ENCODE measurements at regions not wholly inside any gene's neighbourhood (a gene's known extent, or its start where the extent isn't known, plus 50 kb on each side); places are given as distances from the start of the nearest gene placed in this dataset.

DNA sequence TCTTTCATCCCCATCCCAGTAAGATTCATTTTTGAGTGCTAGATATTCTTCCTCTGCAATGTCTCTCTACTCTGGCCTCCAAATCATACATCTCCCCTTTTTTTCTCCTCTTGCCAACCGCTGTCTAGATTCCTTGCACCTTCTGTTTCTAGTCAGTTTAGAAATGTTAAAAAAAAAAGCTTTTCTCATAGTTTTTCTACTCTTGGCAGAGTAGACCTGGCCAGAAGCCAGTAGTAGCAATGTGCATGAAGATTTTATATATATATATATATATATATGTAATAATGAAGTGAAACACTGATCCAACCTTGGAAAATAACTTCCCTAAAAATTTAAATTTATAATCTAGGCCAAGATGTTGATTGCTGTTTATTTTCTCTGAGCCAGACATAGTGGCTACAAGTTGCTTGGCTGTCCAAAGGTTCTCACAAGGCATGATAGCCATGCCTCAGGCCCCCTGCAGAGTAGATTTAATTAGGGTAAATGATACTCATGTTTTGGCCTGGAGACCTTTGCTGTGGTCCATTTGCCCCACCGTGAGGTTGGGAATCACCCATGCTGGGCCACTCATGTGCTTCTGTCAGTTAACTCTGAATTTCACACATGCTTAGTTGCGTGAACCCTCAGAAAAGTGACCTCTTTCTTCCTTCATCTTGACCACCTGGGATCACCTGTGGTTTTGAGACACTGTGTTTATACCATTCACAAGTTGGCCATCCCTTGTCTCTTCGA is 103.4 kb upstream of the KCNE2 start:
- Histone ChIP-seq H3K23ac (ENCODE audit: low read length) (no peak overlapping the region), H4K5ac (ENCODE audit: low read length) (no peak overlapping the region), H2AK5ac (ENCODE audit: low read length) (no peak overlapping the region), H3K56ac (ENCODE audit: low read length) (no peak overlapping the region), H3K27ac (ENCODE audit: low read depth, low read length) (no peak overlapping the region), H3K4me1 (ENCODE audit: control insufficient read depth, low read depth, low read length) (no peaks in the 10 kb centered on the region), H4K8ac (ENCODE audit: low read depth, low read length) (no peak overlapping the region), H3K79me1 (ENCODE audit: low read length) (no peaks in the 10 kb centered on the region), H2BK15ac (replicated peaks; ENCODE audit: low read depth) (no peak overlapping the region), H2BK5ac (ENCODE audit: low read length) (no peak overlapping the region), H3K4me2 (ENCODE audit: low read length) (no peak overlapping the region), H3K4ac (ENCODE audit: low read depth, low read length) (no peak overlapping the region), H2BK120ac (ENCODE audit: low read depth, low read length) (no peak overlapping the region), H3K27me3 (ENCODE audit: insufficient read depth, low read length, poor library complexity) (no peaks in the 10 kb centered on the region), H3K79me2 (ENCODE audit: control insufficient read depth, insufficient read depth, low read length) (no peaks in the 10 kb centered on the region), H3K4me3 (ENCODE audit: low read length) (no peak overlapping the region), H3K18ac (ENCODE audit: low read length) (no peak overlapping the region), H3K9ac (ENCODE audit: low read length) (no peak overlapping the region), H3K36me3 (ENCODE audit: control insufficient read depth, insufficient read depth, low read length) (no peaks in the 10 kb centered on the region)
- no CpG with 5 or more reads among the region's 4 CpGs for WGBS (ENCODE audit: extremely low coverage, insufficient coverage, low lambda C conversion rate)
- no peak for DNase-seq

DNA sequence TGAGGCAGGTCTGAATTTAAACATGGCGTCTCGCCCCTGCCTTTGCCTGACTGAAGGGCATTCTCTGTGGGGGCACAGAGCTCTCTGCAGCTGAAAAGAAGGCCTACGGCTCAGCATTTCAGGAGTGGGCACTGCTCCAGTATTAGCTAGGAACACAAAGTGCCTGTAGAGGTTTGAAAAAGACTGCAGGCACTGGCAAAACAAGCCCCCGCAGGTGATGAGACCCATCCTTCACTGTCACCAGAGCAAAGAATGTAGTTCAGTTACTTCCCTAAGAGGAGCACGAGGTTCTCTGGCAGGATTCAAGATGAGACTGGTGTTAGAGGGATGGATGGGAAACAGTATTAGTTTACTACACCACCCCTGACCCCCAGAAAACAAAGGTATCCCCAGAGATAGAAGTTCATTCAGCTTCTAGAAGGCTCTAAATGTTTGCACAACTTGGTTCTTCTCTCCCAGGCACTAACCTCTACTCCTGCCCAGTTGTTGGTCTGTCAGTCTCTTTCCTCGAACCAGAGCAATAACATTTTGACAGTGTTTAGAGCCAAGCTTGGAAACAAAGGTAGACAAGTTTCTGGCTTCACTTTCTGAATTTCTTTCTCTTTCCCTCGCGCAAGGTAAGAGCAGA is 101.9 kb upstream of the KCNE2 start:
- Histone ChIP-seq H3K4me3 (ENCODE audit: low read length) (no peak overlapping the region), H3K4ac (ENCODE audit: low read depth, low read length) (no peak overlapping the region), H3K79me2 (ENCODE audit: control insufficient read depth, insufficient read depth, low read length) (no peaks in the 10 kb centered on the region), H3K79me1 (ENCODE audit: low read length) (no peaks in the 10 kb centered on the region), H3K56ac (ENCODE audit: low read length) (no peak overlapping the region), H3K23ac (ENCODE audit: low read length) (no peak overlapping the region), H3K9ac (ENCODE audit: low read length) (no peak overlapping the region), H2AK5ac (ENCODE audit: low read length) (no peak overlapping the region), H2BK5ac (ENCODE audit: low read length) (no peak overlapping the region), H3K4me2 (ENCODE audit: low read length) (no peak overlapping the region), H3K27ac (ENCODE audit: low read depth, low read length) (no peak overlapping the region), H2BK120ac (ENCODE audit: low read depth, low read length) (no peak overlapping the region), H3K18ac (ENCODE audit: low read length) (no peak overlapping the region), H4K5ac (ENCODE audit: low read length) (no peak overlapping the region), H3K27me3 (ENCODE audit: insufficient read depth, low read length, poor library complexity) (no peaks in the 10 kb centered on the region), H3K4me1 (ENCODE audit: control insufficient read depth, low read depth, low read length) (no peaks in the 10 kb centered on the region), H3K36me3 (ENCODE audit: control insufficient read depth, insufficient read depth, low read length) (no peaks in the 10 kb centered on the region), H2BK15ac (replicated peaks; ENCODE audit: low read depth) (no peak overlapping the region), H4K8ac (ENCODE audit: low read depth, low read length) (no peak overlapping the region)
- no peak for DNase-seq
- no CpG with 5 or more reads among the region's 8 CpGs for WGBS (ENCODE audit: extremely low coverage, insufficient coverage, low lambda C conversion rate)

DNA sequence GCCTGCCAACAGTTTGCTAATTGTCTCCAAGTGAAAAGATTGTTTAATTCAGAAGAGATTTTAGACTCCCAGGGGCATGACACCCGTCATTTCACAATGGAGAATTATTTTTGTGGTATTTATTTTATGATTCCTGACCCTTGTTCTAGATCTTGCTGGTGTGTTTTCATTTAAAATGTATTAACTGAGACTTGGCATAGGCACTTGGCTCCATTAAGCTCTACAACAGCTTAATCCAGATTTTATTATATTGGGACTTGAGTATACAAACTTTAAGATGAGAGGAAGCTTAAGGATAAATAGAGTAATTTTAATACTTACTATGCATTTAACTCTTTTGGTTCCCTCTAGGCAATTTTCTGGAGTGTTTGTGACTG is 101.3 kb upstream of the KCNE2 start:
- no peaks in the 10 kb centered on the region for H3K27me3 ChIP-seq (ENCODE audit: insufficient read depth, low read length, poor library complexity)
- no peak overlapping the region for H3K4me2 ChIP-seq (ENCODE audit: low read length)
- H3K4me1 ChIP-seq (ENCODE audit: control insufficient read depth, low read depth, low read length), result no peaks in the 10 kb centered on the region
- H2BK15ac ChIP-seq (replicated peaks; ENCODE audit: low read depth), result no peak overlapping the region
- H3K79me2 ChIP-seq (ENCODE audit: control insufficient read depth, insufficient read depth, low read length), result no peaks in the 10 kb centered on the region
- no peaks in the 10 kb centered on the region for H3K36me3 ChIP-seq (ENCODE audit: control insufficient read depth, insufficient read depth, low read length)
- H3K4ac ChIP-seq (ENCODE audit: low read depth, low read length), result no peak overlapping the region
- no peak overlapping the region for H2BK5ac ChIP-seq (ENCODE audit: low read length)
- no peak overlapping the region for H4K8ac ChIP-seq (ENCODE audit: low read depth, low read length)
- no CpG with 5 or more reads among the region's 1 CpG for WGBS (ENCODE audit: extremely low coverage, insufficient coverage, low lambda C conversion rate)
- no peak overlapping the region for H3K23ac ChIP-seq (ENCODE audit: low read length)
- no peaks in the 10 kb centered on the region for H3K79me1 ChIP-seq (ENCODE audit: low read length)
- H3K56ac ChIP-seq (ENCODE audit: low read length), result no peak overlapping the region
- no peak for DNase-seq
- H3K27ac ChIP-seq (ENCODE audit: low read depth, low read length), result no peak overlapping the region
- H2BK120ac ChIP-seq (ENCODE audit: low read depth, low read length), result no peak overlapping the region
- no peak overlapping the region for H3K9ac ChIP-seq (ENCODE audit: low read length)
- no peak overlapping the region for H4K5ac ChIP-seq (ENCODE audit: low read length)
- H3K18ac ChIP-seq (ENCODE audit: low read length), result no peak overlapping the region
- no peak overlapping the region for H3K4me3 ChIP-seq (ENCODE audit: low read length)
- no peak overlapping the region for H2AK5ac ChIP-seq (ENCODE audit: low read length)

DNA sequence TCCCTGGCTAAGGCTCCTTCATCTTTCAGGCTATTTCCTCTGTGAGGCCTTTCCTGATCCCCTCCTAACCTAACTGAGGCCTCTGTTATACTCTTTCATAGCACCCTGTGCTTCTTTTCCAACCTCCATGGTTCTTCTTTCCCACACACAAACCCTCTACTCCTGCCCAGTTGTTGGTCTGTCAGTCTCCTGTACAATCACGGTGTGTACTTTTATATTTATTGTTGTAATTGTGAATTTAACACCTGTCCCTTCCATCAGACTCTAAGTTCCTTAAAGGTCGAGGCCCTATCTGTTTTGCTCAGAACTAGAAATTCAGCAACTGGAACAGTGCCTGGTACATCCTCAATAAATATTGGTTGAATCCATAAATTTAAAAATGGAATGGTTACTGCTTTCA is 100.2 kb upstream of the KCNE2 start:
- no peaks in the 10 kb centered on the region for H3K79me1 ChIP-seq (ENCODE audit: low read length)
- H3K27ac ChIP-seq (ENCODE audit: low read depth, low read length), result no peak overlapping the region
- H2BK15ac ChIP-seq (replicated peaks; ENCODE audit: low read depth), result no peak overlapping the region
- H3K56ac ChIP-seq (ENCODE audit: low read length), result no peak overlapping the region
- no peak for DNase-seq
- no peaks in the 10 kb centered on the region for H3K4me1 ChIP-seq (ENCODE audit: control insufficient read depth, low read depth, low read length)
- H4K5ac ChIP-seq (ENCODE audit: low read length), result no peak overlapping the region
- no peaks in the 10 kb centered on the region for H3K27me3 ChIP-seq (ENCODE audit: insufficient read depth, low read length, poor library complexity)
- no peaks in the 10 kb centered on the region for H3K36me3 ChIP-seq (ENCODE audit: control insufficient read depth, insufficient read depth, low read length)
- H2BK5ac ChIP-seq (ENCODE audit: low read length), result no peak overlapping the region
- WGBS (ENCODE audit: extremely low coverage, insufficient coverage, low lambda C conversion rate), result no CpG with 5 or more reads among the region's 2 CpGs
- H3K23ac ChIP-seq (ENCODE audit: low read length), result no peak overlapping the region
- H2AK5ac ChIP-seq (ENCODE audit: low read length), result no peak overlapping the region
- no peak overlapping the region for H2BK120ac ChIP-seq (ENCODE audit: low read depth, low read length)
- no peak overlapping the region for H3K18ac ChIP-seq (ENCODE audit: low read length)
- H3K9ac ChIP-seq (ENCODE audit: low read length), result no peak overlapping the region
- H3K4me3 ChIP-seq (ENCODE audit: low read length), result no peak overlapping the region
- no peaks in the 10 kb centered on the region for H3K79me2 ChIP-seq (ENCODE audit: control insufficient read depth, insufficient read depth, low read length)
- H3K4ac ChIP-seq (ENCODE audit: low read depth, low read length), result no peak overlapping the region
- no peak overlapping the region for H4K8ac ChIP-seq (ENCODE audit: low read depth, low read length)
- H3K4me2 ChIP-seq (ENCODE audit: low read length), result no peak overlapping the region

DNA sequence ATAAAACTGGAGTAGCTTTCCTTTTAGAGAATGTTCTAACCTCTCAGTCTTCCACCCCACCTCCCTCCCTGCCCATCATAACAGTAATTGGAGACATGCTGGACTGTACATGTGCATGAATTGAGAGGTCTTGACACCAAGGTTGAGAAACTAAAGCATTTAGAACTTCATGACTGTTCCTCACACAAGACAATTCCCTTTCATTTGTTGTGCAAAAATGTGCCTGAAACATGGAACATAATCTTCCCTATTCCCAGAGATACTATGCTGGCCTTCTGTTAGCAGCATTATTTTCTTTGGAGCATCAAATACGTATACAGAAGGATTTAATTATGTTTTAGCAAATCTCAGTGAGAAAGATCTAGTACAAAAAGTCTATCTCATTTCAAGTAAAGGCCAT is 97.5 kb upstream of the KCNE2 start:
- H3K4ac ChIP-seq (ENCODE audit: low read depth, low read length), result no peak overlapping the region
- no peak overlapping the region for H3K23ac ChIP-seq (ENCODE audit: low read length)
- no CpG with 5 or more reads among the region's 1 CpG for WGBS (ENCODE audit: extremely low coverage, insufficient coverage, low lambda C conversion rate)

DNA sequence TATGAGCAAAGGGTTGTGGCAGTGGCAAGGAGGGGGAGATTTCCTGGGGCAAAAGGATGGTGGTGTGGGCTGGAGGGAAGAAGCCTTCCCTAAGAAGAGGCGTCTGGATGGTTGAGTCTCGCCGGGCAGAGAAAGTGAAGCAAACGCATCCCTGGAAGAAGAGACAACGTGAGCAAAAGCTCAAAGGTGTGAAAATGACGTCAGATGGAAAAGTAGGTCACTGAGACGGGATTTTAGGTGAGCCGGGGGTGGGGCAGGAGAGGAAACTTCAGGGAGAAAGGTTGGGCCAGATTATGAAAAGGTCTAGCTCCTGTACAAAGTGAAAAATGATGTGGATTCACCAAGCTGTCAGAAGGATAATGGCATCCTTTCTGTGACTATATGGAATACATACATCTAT is 95.3 kb upstream of the KCNE2 start:
- Histone ChIP-seq H3K4me1 (ENCODE audit: control insufficient read depth, low read depth, low read length) (no peaks in the 10 kb centered on the region), H4K5ac (ENCODE audit: low read length) (no peak overlapping the region), H3K4me2 (ENCODE audit: low read length) (no peak overlapping the region), H4K8ac (ENCODE audit: low read depth, low read length) (no peak overlapping the region), H3K79me2 (ENCODE audit: control insufficient read depth, insufficient read depth, low read length) (no peaks in the 10 kb centered on the region), H3K56ac (ENCODE audit: low read length) (no peak overlapping the region), H3K27me3 (ENCODE audit: insufficient read depth, low read length, poor library complexity) (no peaks in the 10 kb centered on the region), H2BK120ac (ENCODE audit: low read depth, low read length) (no peak overlapping the region), H3K9ac (ENCODE audit: low read length) (no peak overlapping the region), H3K4ac (ENCODE audit: low read depth, low read length) (no peak overlapping the region), H3K4me3 (ENCODE audit: low read length) (no peak overlapping the region), H2AK5ac (ENCODE audit: low read length) (no peak overlapping the region), H2BK5ac (ENCODE audit: low read length) (no peak overlapping the region), H3K36me3 (ENCODE audit: control insufficient read depth, insufficient read depth, low read length) (no peaks in the 10 kb centered on the region), H3K27ac (ENCODE audit: low read depth, low read length) (no peak overlapping the region), H3K23ac (ENCODE audit: low read length) (no peak overlapping the region), H3K79me1 (ENCODE audit: low read length) (no peaks in the 10 kb centered on the region), H2BK15ac (replicated peaks; ENCODE audit: low read depth) (no peak overlapping the region), H3K18ac (ENCODE audit: low read length) (no peak overlapping the region)
- WGBS (ENCODE audit: extremely low coverage, insufficient coverage, low lambda C conversion rate), result no CpG with 5 or more reads among the region's 8 CpGs
- peak; percentile 5 for DNase-seq

More for the DNA sequence above, 97.5 kb upstream of the KCNE2 start:
- no peak overlapping the region for H3K9ac ChIP-seq (ENCODE audit: low read length)
- no peak overlapping the region for H2BK120ac ChIP-seq (ENCODE audit: low read depth, low read length)
- DNase-seq, result no peak
- no peaks in the 10 kb centered on the region for H3K36me3 ChIP-seq (ENCODE audit: control insufficient read depth, insufficient read depth, low read length)
- H3K4me1 ChIP-seq (ENCODE audit: control insufficient read depth, low read depth, low read length), result no peaks in the 10 kb centered on the region
- no peaks in the 10 kb centered on the region for H3K79me1 ChIP-seq (ENCODE audit: low read length)
- no peak overlapping the region for H2BK5ac ChIP-seq (ENCODE audit: low read length)
- H3K4me2 ChIP-seq (ENCODE audit: low read length), result no peak overlapping the region
- H3K27me3 ChIP-seq (ENCODE audit: insufficient read depth, low read length, poor library complexity), result no peaks in the 10 kb centered on the region
- no peak overlapping the region for H3K4me3 ChIP-seq (ENCODE audit: low read length)
- H3K79me2 ChIP-seq (ENCODE audit: control insufficient read depth, insufficient read depth, low read length), result no peaks in the 10 kb centered on the region
- H3K27ac ChIP-seq (ENCODE audit: low read depth, low read length), result no peak overlapping the region
- H4K8ac ChIP-seq (ENCODE audit: low read depth, low read length), result no peak overlapping the region
- H3K18ac ChIP-seq (ENCODE audit: low read length), result no peak overlapping the region
- no peak overlapping the region for H4K5ac ChIP-seq (ENCODE audit: low read length)
- H2BK15ac ChIP-seq (replicated peaks; ENCODE audit: low read depth), result no peak overlapping the region
- no peak overlapping the region for H3K56ac ChIP-seq (ENCODE audit: low read length)
- no peak overlapping the region for H2AK5ac ChIP-seq (ENCODE audit: low read length)

All from mesendoderm (in vitro differentiated cells).